Hepatocyte (in vitro differentiated cells): ENCODE measurements at regions not wholly inside any gene's neighbourhood (a gene's known extent, or its start where the extent isn't known, plus 50 kb on each side); places are given as distances from the start of the nearest gene placed in this dataset.

Source experiments
- EZH2 ChIP-seq: fragments of 200-600 bp; sonication (generic); IDR thresholded peaks from 2 replicates; pipeline ENCODE4 v1.6.1; 2016; ENCODE audit warnings: antibody characterized with exemption, mild to moderate bottlenecking, borderline replicate concordance
- EZH2phosphoT487 ChIP-seq: fragments of 200-600 bp; sonication (generic); IDR thresholded peaks from one replicate; pipeline ENCODE4 v1.6.1; 2018; ENCODE audit warnings: antibody characterized with exemption, mild to moderate bottlenecking, low read depth, moderate library complexity; ENCODE audit not compliant: unreplicated experiment, severe bottlenecking
- TF ChIP-seq, protein P1 (sequence below): fragments of 200-600 bp; sonication (generic); IDR thresholded peaks from 2 replicates; pipeline ENCODE4 v1.5.1; 2016; ENCODE audit warnings: antibody characterized with exemption, mild to moderate bottlenecking; ENCODE audit not compliant: poor library complexity

GRCh38 chr10:36198322-36198721 lies 556.2 kb upstream of the FZD8 start:
- TF ChIP-seq EZH2phosphoT487 (no peak), EZH2 (no peak)
- TF ChIP-seq, protein P1, sequence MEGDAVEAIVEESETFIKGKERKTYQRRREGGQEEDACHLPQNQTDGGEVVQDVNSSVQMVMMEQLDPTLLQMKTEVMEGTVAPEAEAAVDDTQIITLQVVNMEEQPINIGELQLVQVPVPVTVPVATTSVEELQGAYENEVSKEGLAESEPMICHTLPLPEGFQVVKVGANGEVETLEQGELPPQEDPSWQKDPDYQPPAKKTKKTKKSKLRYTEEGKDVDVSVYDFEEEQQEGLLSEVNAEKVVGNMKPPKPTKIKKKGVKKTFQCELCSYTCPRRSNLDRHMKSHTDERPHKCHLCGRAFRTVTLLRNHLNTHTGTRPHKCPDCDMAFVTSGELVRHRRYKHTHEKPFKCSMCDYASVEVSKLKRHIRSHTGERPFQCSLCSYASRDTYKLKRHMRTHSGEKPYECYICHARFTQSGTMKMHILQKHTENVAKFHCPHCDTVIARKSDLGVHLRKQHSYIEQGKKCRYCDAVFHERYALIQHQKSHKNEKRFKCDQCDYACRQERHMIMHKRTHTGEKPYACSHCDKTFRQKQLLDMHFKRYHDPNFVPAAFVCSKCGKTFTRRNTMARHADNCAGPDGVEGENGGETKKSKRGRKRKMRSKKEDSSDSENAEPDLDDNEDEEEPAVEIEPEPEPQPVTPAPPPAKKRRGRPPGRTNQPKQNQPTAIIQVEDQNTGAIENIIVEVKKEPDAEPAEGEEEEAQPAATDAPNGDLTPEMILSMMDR = no peak
